GM19438 (cell line): ENCODE measurements at regions not wholly inside any gene's neighbourhood (a gene's known extent, or its start where the extent isn't known, plus 50 kb on each side); places are given as distances from the start of the nearest gene placed in this dataset.
A peak's percentile ranks its signal among the peaks of the same experiment; 100 is the strongest.
"Not testable (repeated sequence)": the region's sequence is repeated elsewhere in the genome, so short reads cannot be mapped to it uniquely, and the experiment has no call there.

ENCODE experiments used
- ATAC-seq: cut with Tn5 transposase; IDR thresholded peaks from one replicate; pipeline ENCODE4 v1.9.1; 2021; ENCODE audit warnings: low read depth; ENCODE audit not compliant: unreplicated experiment

- ATAC-seq, result no peak
These were observed 241.9 kb upstream of the NBEA start for GRCh38 chr13:34700155-34700554.

- ATAC-seq, result no peak
These were observed 240.2 kb upstream of the NBEA start for GRCh38 chr13:34701919-34702318.

GRCh38 chr13:34708566-34709313 is 233.3 kb upstream of the NBEA start:
- no peak for ATAC-seq

- ATAC-seq, result no peak
These were observed 222.8 kb upstream of the NBEA start for GRCh38 chr13:34719060-34719875.

GRCh38 chr13:34720618-34721017 is 221.5 kb upstream of the NBEA start:
- ATAC-seq, result no peak

- no peak for ATAC-seq
These were observed 220.2 kb upstream of the NBEA start for GRCh38 chr13:34721631-34722595.

GRCh38 chr13:34722922-34723321 is 219.1 kb upstream of the NBEA start:
- no peak for ATAC-seq

- ATAC-seq, result no peak
These were observed 211.1 kb upstream of the NBEA start for GRCh38 chr13:34730961-34731360.

- no peak for ATAC-seq
These were observed 210.6 kb upstream of the NBEA start for GRCh38 chr13:34731486-34731885.

GRCh38 chr13:34733721-34734120 is 208.3 kb upstream of the NBEA start:
- no peak for ATAC-seq

GRCh38 chr13:34734932-34735331 is 207.1 kb upstream of the NBEA start:
- no peak for ATAC-seq

- ATAC-seq, result no peak
These were observed 203.6 kb upstream of the NBEA start for GRCh38 chr13:34738254-34738992.

- ATAC-seq, result not testable (repeated sequence)
These were observed 195.0 kb upstream of the NBEA start for GRCh38 chr13:34747056-34747455.

- ATAC-seq, result no peak
These were observed 194.6 kb upstream of the NBEA start for GRCh38 chr13:34747507-34747906.

- no peak for ATAC-seq
These were observed 194.0 kb upstream of the NBEA start for GRCh38 chr13:34748073-34748472.

- ATAC-seq, result no peak
These were observed 193.5 kb upstream of the NBEA start for GRCh38 chr13:34748596-34748995.

GRCh38 chr13:34749046-34749445 is 193.0 kb upstream of the NBEA start:
- ATAC-seq, result no peak

GRCh38 chr13:34750078-34750931 is 191.8 kb upstream of the NBEA start:
- ATAC-seq, result peak; percentile 67

GRCh38 chr13:34751044-34751443 is 191.0 kb upstream of the NBEA start:
- ATAC-seq, result no peak
